K562 (cell line): ENCODE measurements at regions not wholly inside any gene's neighbourhood (a gene's known extent, or its start where the extent isn't known, plus 50 kb on each side); places are given as distances from the start of the nearest gene placed in this dataset.

Experiments
- ATAC-seq: fragments of 200-7000 bp; cut with Tn5 transposase; 3 replicates; pipeline ENCODE4 v1.9.1; 2020; ENCODE audit warnings: moderate library complexity
- BruUV-seq: library from RNA; stranded (reverse); fragments of 400-500 nt; replicated peaks from 2 replicates; lab custom pipeline; 2021; lab: Mats Ljungman, UMichigan
- CTCF ChIA-PET: fragments of 300-600 bp; formaldehyde crosslinking; extraction: SDS; loops from one replicate; lab custom pipeline; 2021; ENCODE audit warnings: low intra/inter-chr PET ratio; lab: Yijun Ruan, JAX
- POLR2A ChIA-PET: fragments of 300-600, 350-650 bp; sonication (Branson Sonifier 250); formaldehyde crosslinking; extraction: SDS; loops from one replicate; lab custom pipeline; 2021; ENCODE audit warnings: antibody characterized with exemption, inconsistent platforms; lab: Yijun Ruan, JAX
- DNase-seq, 4 experiments: peaks; one replicate each; pipeline versions ENCODE4 v3.0.0 to v3.0.0-alpha.2; 2011 to 2018; ENCODE audit warnings: low spot score in 3 of 4, mixed read lengths in 3 of 4; ENCODE audit errors: extremely low read depth in 1 of 4
- FAIRE-seq: peaks from 2 replicates; lab custom pipeline; 2011; peaks lifted over from hg19 to GRCh38; lab: Jason Lieb, UNC
- H2AFZ ChIP-seq: 2 replicates; pipeline ENCODE4 v1.6.0; 2011; ENCODE audit warnings: low read depth, low read length, control low read depth, inconsistent platforms
- H3K27ac ChIP-seq: fragments of 200-600 bp; 3 replicates; pipeline ENCODE4 v1.8.0; 2011; ENCODE audit warnings: low read depth, mild to moderate bottlenecking, control low read depth, inconsistent platforms, low read length, moderate library complexity, mixed read lengths; ENCODE audit errors: extremely low read depth
- H3K27me3 ChIP-seq, 2 experiments: fragments of 300-600 bp in 1 of 2; 2 replicates in 1 of 2; 3 replicates in 1 of 2; pipeline versions ENCODE4 v1.6.0 to v1.8.0; 2011; ENCODE audit warnings: inconsistent platforms in 2 of 2, low read length in 2 of 2, mild to moderate bottlenecking in 1 of 2, mixed read lengths in 1 of 2, moderate library complexity in 1 of 2; ENCODE audit not compliant: control insufficient read depth in 2 of 2, insufficient read depth in 2 of 2
- H3K36me3 ChIP-seq: fragments of 300-600 bp; 3 replicates; pipeline ENCODE4 v1.8.0; 2011; ENCODE audit warnings: mild to moderate bottlenecking, low read length, inconsistent platforms; ENCODE audit not compliant: control insufficient read depth, insufficient read depth
- H3K4me1 ChIP-seq, 2 experiments: fragments of 200-600 bp in 1 of 2; replicated peaks in 1 of 2; 2 replicates in 1 of 2; 3 replicates in 1 of 2; pipeline versions ENCODE4 v1.5.1 to v1.8.0; 2011; ENCODE audit warnings: inconsistent platforms in 2 of 2, low read length in 2 of 2, mild to moderate bottlenecking in 1 of 2, mixed read lengths in 1 of 2, moderate library complexity in 1 of 2; ENCODE audit not compliant: control insufficient read depth in 2 of 2, insufficient read depth in 2 of 2
- H3K4me2 ChIP-seq: 2 replicates; pipeline ENCODE4 v1.6.1; 2011; ENCODE audit warnings: low read length, control low read depth, inconsistent platforms, mixed read lengths; ENCODE audit not compliant: insufficient read depth
- H3K4me3 ChIP-seq: fragments of 200-600 bp; sonication (generic), shearing (Covaris generic); 2 replicates; pipeline ENCODE4 v1.5.1; 2016; ENCODE audit warnings: control low read depth, inconsistent platforms
- H3K79me2 ChIP-seq: fragments of 200-600 bp; 3 replicates; pipeline ENCODE4 v1.8.0; 2011; ENCODE audit warnings: low read length, inconsistent platforms; ENCODE audit not compliant: control insufficient read depth, insufficient read depth
- H3K9ac ChIP-seq, 2 experiments: 2 replicates each; pipeline versions ENCODE4 v1.6.0 to v1.6.1; 2011; ENCODE audit warnings: low read depth in 2 of 2, low read length in 2 of 2, control low read depth in 1 of 2, inconsistent platforms in 1 of 2, mild to moderate bottlenecking in 1 of 2, mixed read lengths in 1 of 2; ENCODE audit not compliant: insufficient read depth in 1 of 2
- H3K9me1 ChIP-seq: one replicate; pipeline ENCODE4 v1.6.0; 2011; ENCODE audit warnings: inconsistent platforms, mild to moderate bottlenecking, low read length, moderate library complexity; ENCODE audit not compliant: control insufficient read depth, insufficient read depth
- H3K9me3 ChIP-seq: replicated peaks from 2 replicates; pipeline ENCODE4 v1.5.1; 2011; ENCODE audit warnings: low read depth, low read length, inconsistent platforms; ENCODE audit not compliant: control insufficient read depth, insufficient read depth
- H4K20me1 ChIP-seq: replicated peaks from 2 replicates; pipeline ENCODE4 v1.6.1; 2011; ENCODE audit warnings: low read length, inconsistent platforms, mixed read lengths; ENCODE audit not compliant: control insufficient read depth, insufficient read depth
- FOXA1 ChIP-seq: fragments of 450-650 bp; IDR thresholded peaks from 2 replicates; pipeline ENCODE4 v1.6.1; 2016; ENCODE audit warnings: mild to moderate bottlenecking, borderline replicate concordance
- LEF1 ChIP-seq: fragments of 450-650 bp; IDR thresholded peaks from 2 replicates; pipeline ENCODE4 v1.6.1; 2016; ENCODE audit warnings: mild to moderate bottlenecking
- POLR2B ChIP-seq: fragments of 450-650 bp; IDR thresholded peaks from 2 replicates; pipeline ENCODE4 v1.6.1; 2018; ENCODE audit warnings: low read depth; ENCODE audit not compliant: partially characterized antibody
- PRPF4 ChIP-seq: fragments of 200-400 bp; formaldehyde crosslinking; IDR thresholded peaks from one replicate; pipeline ENCODE4 v1.6.1; 2017; ENCODE audit warnings: low read length, low read depth, mild to moderate bottlenecking; ENCODE audit not compliant: insufficient read depth, poor library complexity, severe bottlenecking
- PURB ChIP-seq: sonication (generic); formaldehyde crosslinking; IDR thresholded peaks from 2 replicates; pipeline ENCODE4 v1.9.0; 2021; ENCODE audit warnings: low read depth, mild to moderate bottlenecking, missing genetic modification reagents
- THAP7 ChIP-seq: fragments of 250-450 bp; sonication (Bioruptor Pico); IDR thresholded peaks from 2 replicates; pipeline ENCODE4 v1.5.0; 2021
- YY1 ChIP-seq, 3 experiments: IDR thresholded peaks; 2 replicates each; pipeline ENCODE4 v1.6.1; 2011; ENCODE audit warnings: low read length in 2 of 3, mild to moderate bottlenecking in 2 of 3, moderate library complexity in 2 of 3, borderline replicate concordance in 1 of 3, control low read depth in 1 of 3, low read depth in 1 of 3; ENCODE audit not compliant: insufficient read depth in 3 of 3, insufficient replicate concordance in 2 of 3, control insufficient read depth in 1 of 3, insufficient read length in 1 of 3; ENCODE audit errors: extremely low read depth in 1 of 3
- ZBTB12 ChIP-seq: fragments of 250-450 bp; sonication (Bioruptor Pico); IDR thresholded peaks from 2 replicates; pipeline ENCODE4 v1.4.0; 2020
- ZNF589 ChIP-seq: fragments of 200-800 bp; sonication (Bioruptor generic); IDR thresholded peaks from 2 replicates; pipeline ENCODE4 v1.6.1; 2016; ENCODE audit warnings: low read depth, missing genetic modification characterization, missing compliant biosample characterization
- WGBS: fragments of 100-300 bp; shearing (Covaris generic); methylation state at CpG from one replicate; pipeline ENCODE4 v1.1.6; 2016; ENCODE audit warnings: low coverage, mixed read lengths; ENCODE audit not compliant: insufficient coverage; ENCODE audit errors: missing lambda C conversion rate; 5-methylcytosine and 5-hydroxymethylcytosine counted together
- in situ Hi-C: fragments of 300-500 bp; cut with MboI; formaldehyde crosslinking; loops from 4 replicates; pipeline ENCODE4 v1.15.0; 2018; ENCODE audit warnings: inconsistent platforms, mixed read lengths
- intact Hi-C: fragments of 100-400 bp; cut with micrococcal nuclease; formaldehyde crosslinking; loops from 2 replicates; pipeline ENCODE4 v1.14.2; 2022

- no peak for TF ChIP-seq ZBTB12
- TF ChIP-seq YY1 (IDR thresholded peaks at IDR 0.05; ENCODE audit: borderline replicate concordance in 1 of 3, control insufficient read depth in 1 of 3, extremely low read depth in 1 of 3, insufficient read depth in 3 of 3, insufficient read length in 1 of 3, insufficient replicate concordance in 2 of 3, low read depth in 1 of 3, low read length in 2 of 3), result no peak
- no peak for TF ChIP-seq FOXA1
- no peak for TF ChIP-seq LEF1
- no peak for TF ChIP-seq PRPF4
Measured at GRCh38 chr13:105436943-105437342, 1098.5 kb downstream of the EFNB2 start (continued).

- in situ Hi-C loops (no loop called here), intact Hi-C loops (no loop called here)
- TF ChIP-seq THAP7 (CRISPR knock-in tag), result no peak
- TF ChIP-seq ZNF589 (CRISPR knock-in tag), result no peak
- TF ChIP-seq PURB (CRISPR knock-in tag), result no peak
- no peak for TF ChIP-seq POLR2B
- no peak overlapping the region for H3K4me3 ChIP-seq
- POLR2A ChIA-PET, result no interaction called here
- no peak overlapping the region for H3K27ac ChIP-seq
- H3K9me3 ChIP-seq, result no peaks in the 10 kb centered on the region
- no peaks in the 10 kb centered on the region for H3K79me2 ChIP-seq
- H3K27me3 ChIP-seq, result no peaks in the 10 kb centered on the region
- H3K4me2 ChIP-seq, result no peak overlapping the region
- H3K9me1 ChIP-seq, result no peaks in the 10 kb centered on the region
- H3K36me3 ChIP-seq, result no peaks in the 10 kb centered on the region
- no peak for FAIRE-seq
- CTCF ChIA-PET, result no interaction called here
- H3K9ac ChIP-seq, result no peak overlapping the region
- no peaks in the 10 kb centered on the region for H4K20me1 ChIP-seq
- ATAC-seq, result no peak
- H2AFZ ChIP-seq, result no peak overlapping the region
- DNase-seq, result no peak
- BruUV-seq, result no TSS peak
- H3K4me1 ChIP-seq, result no peaks in the 10 kb centered on the region
- 0% methylated on average over 2 of the region's 2 CpGs for WGBS
Measured at GRCh38 chr13:105432438-105432837, 1103.0 kb downstream of the EFNB2 start.
